T1000 (cell line): ENCODE measurements at regions not wholly inside any gene's neighbourhood (a gene's known extent, or its start where the extent isn't known, plus 50 kb on each side); places are given as distances from the start of the nearest gene placed in this dataset.
"Not testable (repeated sequence)": the region's sequence is repeated elsewhere in the genome, so short reads cannot be mapped to it uniquely, and the experiment has no call there.

Experiments used
- DNase-seq: peaks from one replicate; lab custom pipeline; 2025; ENCODE audit warnings: mixed read lengths; lab: John Stamatoyannopoulos, UW

- DNase-seq, result no peak
Observed at GRCh38 chr22:47327241-47327640, 564.8 kb downstream of the TBC1D22A start.

- DNase-seq, result no peak
Observed at GRCh38 chr22:47325249-47325648, 562.8 kb downstream of the TBC1D22A start.

GRCh38 chr22:47324435-47324990 is 562.1 kb downstream of the TBC1D22A start:
- DNase-seq, result no peak

GRCh38 chr22:47323518-47323917 is 561.1 kb downstream of the TBC1D22A start:
- DNase-seq, result no peak

- DNase-seq, result no peak
Observed at GRCh38 chr22:47322854-47323253, 560.4 kb downstream of the TBC1D22A start.

- DNase-seq, result no peak
Observed at GRCh38 chr22:47320560-47320959, 558.1 kb downstream of the TBC1D22A start.

GRCh38 chr22:47318041-47318737 is 555.7 kb downstream of the TBC1D22A start:
- no peak for DNase-seq

- no peak for DNase-seq
Observed at GRCh38 chr22:47315862-47316419, 553.5 kb downstream of the TBC1D22A start.

- no peak for DNase-seq
Observed at GRCh38 chr22:47310601-47311000, 548.2 kb downstream of the TBC1D22A start.

- DNase-seq, result no peak
Observed at GRCh38 chr22:47309946-47310345, 547.5 kb downstream of the TBC1D22A start.

- no peak for DNase-seq
Observed at GRCh38 chr22:47309476-47309875, 547.0 kb downstream of the TBC1D22A start.

- no peak for DNase-seq
Observed at GRCh38 chr22:47308886-47309285, 546.4 kb downstream of the TBC1D22A start.

GRCh38 chr22:47307822-47308221 is 545.4 kb downstream of the TBC1D22A start:
- no peak for DNase-seq

GRCh38 chr22:47307326-47307725 is 544.9 kb downstream of the TBC1D22A start:
- no peak for DNase-seq

GRCh38 chr22:47304854-47305253 is 542.4 kb downstream of the TBC1D22A start:
- DNase-seq, result no peak

- DNase-seq, result no peak
Observed at GRCh38 chr22:47304191-47304831, 541.9 kb downstream of the TBC1D22A start.

- no peak for DNase-seq
Observed at GRCh38 chr22:47303161-47303890, 540.9 kb downstream of the TBC1D22A start.

- DNase-seq, result not testable (repeated sequence)
Observed at GRCh38 chr22:47302587-47302986, 540.1 kb downstream of the TBC1D22A start.

GRCh38 chr22:47301820-47302475 is 539.5 kb downstream of the TBC1D22A start:
- no peak for DNase-seq

GRCh38 chr22:47300698-47301405 is 538.4 kb downstream of the TBC1D22A start:
- no peak for DNase-seq
